SK-N-SH treated with all-trans-retinoic acid at 6 μM for 48 hours (cell line): ENCODE measurements at regions not wholly inside any gene's neighbourhood (a gene's known extent, or its start where the extent isn't known, plus 50 kb on each side); places are given as distances from the start of the nearest gene placed in this dataset.

Experiments
- ATAC-seq: fragments of 200-7000 bp; cut with Tn5 transposase; 3 replicates; pipeline ENCODE4 v1.9.1; 2020; ENCODE audit warnings: mild to moderate bottlenecking, moderate library complexity
- BACH2 ChIP-seq: fragments of 250-450 bp; sonication (Bioruptor Pico); IDR thresholded peaks from 2 replicates; pipeline ENCODE4 v1.9.0; 2021; ENCODE audit warnings: mild to moderate bottlenecking, borderline replicate concordance
- CSDC2 ChIP-seq: fragments of 250-450 bp; sonication (Bioruptor Pico); IDR thresholded peaks from 2 replicates; pipeline ENCODE4 v1.5.0; 2020; ENCODE audit warnings: mild to moderate bottlenecking, moderate library complexity
- ESRRG ChIP-seq: fragments of 250-450 bp; sonication (Bioruptor Pico); IDR thresholded peaks from 2 replicates; pipeline ENCODE4 v1.6.1; 2021; ENCODE audit warnings: mild to moderate bottlenecking
- GLIS3 ChIP-seq: fragments of 250-450 bp; sonication (Bioruptor Pico); IDR thresholded peaks from 2 replicates; pipeline ENCODE4 v1.5.0; 2020; ENCODE audit warnings: mild to moderate bottlenecking, moderate library complexity
- ISL1 ChIP-seq: fragments of 250-450 bp; sonication (Bioruptor Pico); IDR thresholded peaks from 2 replicates; pipeline ENCODE4 v2.1.2; 2022; ENCODE audit warnings: mild to moderate bottlenecking, moderate library complexity
- OSR1 ChIP-seq: fragments of 250-450 bp; sonication (Bioruptor Pico); IDR thresholded peaks from 2 replicates; pipeline ENCODE4 v1.8.0; 2022; ENCODE audit warnings: moderate library complexity, mild to moderate bottlenecking, inconsistent platforms
- PPARA ChIP-seq: fragments of 250-450 bp; sonication (Bioruptor Pico); IDR thresholded peaks from 2 replicates; pipeline ENCODE4 v1.5.0; 2020; ENCODE audit warnings: mild to moderate bottlenecking, borderline replicate concordance
- RARB ChIP-seq: fragments of 250-450 bp; sonication (Bioruptor Pico); IDR thresholded peaks from 2 replicates; pipeline ENCODE4 v1.8.0; 2021; ENCODE audit warnings: mild to moderate bottlenecking, moderate library complexity
- SNAI2 ChIP-seq: fragments of 250-450 bp; sonication (Bioruptor Pico); IDR thresholded peaks from 2 replicates; pipeline ENCODE4 v1.5.0; 2020; ENCODE audit warnings: mild to moderate bottlenecking, moderate library complexity
- TCF4 ChIP-seq: fragments of 250-450 bp; sonication (Bioruptor Pico); IDR thresholded peaks from 2 replicates; pipeline ENCODE4 v1.8.0; 2021; ENCODE audit warnings: mild to moderate bottlenecking, moderate library complexity, borderline replicate concordance
- TOX ChIP-seq: fragments of 250-450 bp; sonication (Bioruptor Pico); IDR thresholded peaks from 2 replicates; pipeline ENCODE4 v1.8.0; 2021; ENCODE audit warnings: mild to moderate bottlenecking, moderate library complexity, borderline replicate concordance
- ZC3H10 ChIP-seq: fragments of 250-450 bp; sonication (Bioruptor Pico); IDR thresholded peaks from 2 replicates; pipeline ENCODE4 v1.5.1; 2021; ENCODE audit warnings: mild to moderate bottlenecking, moderate library complexity
- ZFP3 ChIP-seq: fragments of 250-450 bp; sonication (Bioruptor Pico); IDR thresholded peaks from 2 replicates; pipeline ENCODE4 v1.5.0; 2020; ENCODE audit warnings: mild to moderate bottlenecking, moderate library complexity
- ZFP30 ChIP-seq: fragments of 450-650 bp; formaldehyde crosslinking; IDR thresholded peaks from 2 replicates; pipeline ENCODE4 v1.5.0; 2022; ENCODE audit warnings: mild to moderate bottlenecking, moderate library complexity
- ZNF565 ChIP-seq: fragments of 450-650 bp; formaldehyde crosslinking; conservative IDR thresholded peaks from 2 replicates; pipeline ENCODE4 v1.5.0; 2020; ENCODE audit warnings: low read depth, mild to moderate bottlenecking, moderate library complexity
- ZNF70 ChIP-seq: fragments of 450-650 bp; formaldehyde crosslinking; IDR thresholded peaks from 2 replicates; pipeline ENCODE4 v1.5.0; 2020; ENCODE audit warnings: mild to moderate bottlenecking, moderate library complexity
- TF ChIP-seq, protein P1 (sequence below): fragments of 250-450 bp; sonication (Bioruptor Pico); IDR thresholded peaks from 2 replicates; pipeline ENCODE4 v1.8.0; 2020; ENCODE audit warnings: mild to moderate bottlenecking, moderate library complexity, borderline replicate concordance
- TF ChIP-seq, protein P2 (sequence below): fragments of 250-450 bp; sonication (Bioruptor Pico); IDR thresholded peaks from 2 replicates; pipeline ENCODE4 v1.8.0; 2021; ENCODE audit warnings: low read depth, mild to moderate bottlenecking, moderate library complexity, borderline replicate concordance
- TF ChIP-seq, protein P3 (sequence below): fragments of 250-450 bp; sonication (Bioruptor Pico); IDR thresholded peaks from 2 replicates; pipeline ENCODE4 v1.5.1; 2020; ENCODE audit warnings: low read depth, mild to moderate bottlenecking, moderate library complexity
- TF ChIP-seq, protein P4 (sequence below): fragments of 250-450 bp; sonication (Bioruptor Pico); IDR thresholded peaks from 2 replicates; pipeline ENCODE4 v1.5.0; 2020; ENCODE audit warnings: mild to moderate bottlenecking, moderate library complexity

DNA sequence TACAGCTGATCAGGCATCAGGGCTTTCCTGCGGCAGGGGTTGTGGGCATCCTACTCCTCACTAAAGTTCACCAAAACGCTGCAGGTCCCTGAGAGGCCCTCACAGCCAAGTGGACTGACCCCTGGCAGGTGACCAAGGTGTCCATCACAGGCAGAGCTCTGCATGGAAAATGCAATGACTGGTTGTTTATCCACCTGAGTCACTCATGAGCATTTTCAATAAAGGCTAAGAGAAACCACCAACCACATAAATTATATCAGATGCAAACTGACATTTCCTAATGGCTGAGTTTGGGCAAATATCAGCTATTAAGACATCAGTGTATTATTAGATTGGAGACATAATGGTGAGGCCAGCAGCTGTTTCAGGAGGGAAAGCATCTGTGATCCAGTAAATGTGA, 152.7 kb upstream of the SYNDIG1 start:
- ATAC-seq, result no peak
- TF ChIP-seq, protein P1, sequence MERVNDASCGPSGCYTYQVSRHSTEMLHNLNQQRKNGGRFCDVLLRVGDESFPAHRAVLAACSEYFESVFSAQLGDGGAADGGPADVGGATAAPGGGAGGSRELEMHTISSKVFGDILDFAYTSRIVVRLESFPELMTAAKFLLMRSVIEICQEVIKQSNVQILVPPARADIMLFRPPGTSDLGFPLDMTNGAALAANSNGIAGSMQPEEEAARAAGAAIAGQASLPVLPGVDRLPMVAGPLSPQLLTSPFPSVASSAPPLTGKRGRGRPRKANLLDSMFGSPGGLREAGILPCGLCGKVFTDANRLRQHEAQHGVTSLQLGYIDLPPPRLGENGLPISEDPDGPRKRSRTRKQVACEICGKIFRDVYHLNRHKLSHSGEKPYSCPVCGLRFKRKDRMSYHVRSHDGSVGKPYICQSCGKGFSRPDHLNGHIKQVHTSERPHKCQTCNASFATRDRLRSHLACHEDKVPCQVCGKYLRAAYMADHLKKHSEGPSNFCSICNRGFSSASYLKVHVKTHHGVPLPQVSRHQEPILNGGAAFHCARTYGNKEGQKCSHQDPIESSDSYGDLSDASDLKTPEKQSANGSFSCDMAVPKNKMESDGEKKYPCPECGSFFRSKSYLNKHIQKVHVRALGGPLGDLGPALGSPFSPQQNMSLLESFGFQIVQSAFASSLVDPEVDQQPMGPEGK (CRISPR knock-in tag), result no peak
- TF ChIP-seq, protein P2, sequence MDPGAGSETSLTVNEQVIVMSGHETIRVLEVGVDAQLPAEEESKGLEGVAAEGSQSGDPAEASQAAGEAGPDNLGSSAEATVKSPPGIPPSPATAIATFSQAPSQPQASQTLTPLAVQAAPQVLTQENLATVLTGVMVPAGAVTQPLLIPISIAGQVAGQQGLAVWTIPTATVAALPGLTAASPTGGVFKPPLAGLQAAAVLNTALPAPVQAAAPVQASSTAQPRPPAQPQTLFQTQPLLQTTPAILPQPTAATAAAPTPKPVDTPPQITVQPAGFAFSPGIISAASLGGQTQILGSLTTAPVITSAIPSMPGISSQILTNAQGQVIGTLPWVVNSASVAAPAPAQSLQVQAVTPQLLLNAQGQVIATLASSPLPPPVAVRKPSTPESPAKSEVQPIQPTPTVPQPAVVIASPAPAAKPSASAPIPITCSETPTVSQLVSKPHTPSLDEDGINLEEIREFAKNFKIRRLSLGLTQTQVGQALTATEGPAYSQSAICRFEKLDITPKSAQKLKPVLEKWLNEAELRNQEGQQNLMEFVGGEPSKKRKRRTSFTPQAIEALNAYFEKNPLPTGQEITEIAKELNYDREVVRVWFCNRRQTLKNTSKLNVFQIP (CRISPR knock-in tag), result no peak
- TF ChIP-seq ESRRG (CRISPR knock-in tag), result no peak
- TF ChIP-seq, all 23 proteins: peak for 0

DNA sequence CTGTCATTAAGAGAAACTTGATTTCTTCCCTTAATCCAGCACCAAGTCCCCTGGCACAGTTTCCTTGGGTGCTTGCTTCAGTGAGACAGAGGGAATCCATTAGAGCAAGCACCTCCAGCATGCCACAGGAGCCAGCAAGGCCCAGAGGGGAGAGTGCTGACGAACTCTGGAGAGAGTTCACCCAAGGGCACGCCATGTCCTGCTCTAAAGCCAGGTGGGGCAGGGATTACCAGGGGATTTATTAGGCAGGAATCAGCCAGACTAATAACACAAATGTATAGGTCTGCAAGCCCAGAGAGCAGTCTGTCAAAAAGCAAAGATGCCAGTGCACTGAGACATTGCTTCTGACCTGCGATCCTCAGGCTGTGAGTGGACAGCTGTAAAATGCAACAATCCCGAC, 155.4 kb upstream of the SYNDIG1 start:
- TF ChIP-seq ESRRG (CRISPR knock-in tag) (no peak), ZNF70 (CRISPR knock-in tag) (no peak), PPARA (no peak), GLIS3 (no peak), ZFP30 (no peak), BACH2 (CRISPR knock-in tag) (no peak), SNAI2 (CRISPR knock-in tag) (no peak), ZC3H10 (CRISPR knock-in tag) (no peak), ZNF565 (CRISPR knock-in tag) (no peak), TOX (CRISPR knock-in tag) (no peak), TCF4 (CRISPR knock-in tag) (no peak), ISL1 (CRISPR knock-in tag) (no peak)
- TF ChIP-seq, protein P3, sequence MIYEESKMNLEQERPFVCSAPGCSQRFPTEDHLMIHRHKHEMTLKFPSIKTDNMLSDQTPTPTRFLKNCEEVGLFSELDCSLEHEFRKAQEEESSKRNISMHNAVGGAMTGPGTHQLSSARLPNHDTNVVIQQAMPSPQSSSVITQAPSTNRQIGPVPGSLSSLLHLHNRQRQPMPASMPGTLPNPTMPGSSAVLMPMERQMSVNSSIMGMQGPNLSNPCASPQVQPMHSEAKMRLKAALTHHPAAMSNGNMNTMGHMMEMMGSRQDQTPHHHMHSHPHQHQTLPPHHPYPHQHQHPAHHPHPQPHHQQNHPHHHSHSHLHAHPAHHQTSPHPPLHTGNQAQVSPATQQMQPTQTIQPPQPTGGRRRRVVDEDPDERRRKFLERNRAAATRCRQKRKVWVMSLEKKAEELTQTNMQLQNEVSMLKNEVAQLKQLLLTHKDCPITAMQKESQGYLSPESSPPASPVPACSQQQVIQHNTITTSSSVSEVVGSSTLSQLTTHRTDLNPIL (CRISPR knock-in tag), result no peak
- TF ChIP-seq, protein P1 (CRISPR knock-in tag), result no peak
- TF ChIP-seq, protein P4, sequence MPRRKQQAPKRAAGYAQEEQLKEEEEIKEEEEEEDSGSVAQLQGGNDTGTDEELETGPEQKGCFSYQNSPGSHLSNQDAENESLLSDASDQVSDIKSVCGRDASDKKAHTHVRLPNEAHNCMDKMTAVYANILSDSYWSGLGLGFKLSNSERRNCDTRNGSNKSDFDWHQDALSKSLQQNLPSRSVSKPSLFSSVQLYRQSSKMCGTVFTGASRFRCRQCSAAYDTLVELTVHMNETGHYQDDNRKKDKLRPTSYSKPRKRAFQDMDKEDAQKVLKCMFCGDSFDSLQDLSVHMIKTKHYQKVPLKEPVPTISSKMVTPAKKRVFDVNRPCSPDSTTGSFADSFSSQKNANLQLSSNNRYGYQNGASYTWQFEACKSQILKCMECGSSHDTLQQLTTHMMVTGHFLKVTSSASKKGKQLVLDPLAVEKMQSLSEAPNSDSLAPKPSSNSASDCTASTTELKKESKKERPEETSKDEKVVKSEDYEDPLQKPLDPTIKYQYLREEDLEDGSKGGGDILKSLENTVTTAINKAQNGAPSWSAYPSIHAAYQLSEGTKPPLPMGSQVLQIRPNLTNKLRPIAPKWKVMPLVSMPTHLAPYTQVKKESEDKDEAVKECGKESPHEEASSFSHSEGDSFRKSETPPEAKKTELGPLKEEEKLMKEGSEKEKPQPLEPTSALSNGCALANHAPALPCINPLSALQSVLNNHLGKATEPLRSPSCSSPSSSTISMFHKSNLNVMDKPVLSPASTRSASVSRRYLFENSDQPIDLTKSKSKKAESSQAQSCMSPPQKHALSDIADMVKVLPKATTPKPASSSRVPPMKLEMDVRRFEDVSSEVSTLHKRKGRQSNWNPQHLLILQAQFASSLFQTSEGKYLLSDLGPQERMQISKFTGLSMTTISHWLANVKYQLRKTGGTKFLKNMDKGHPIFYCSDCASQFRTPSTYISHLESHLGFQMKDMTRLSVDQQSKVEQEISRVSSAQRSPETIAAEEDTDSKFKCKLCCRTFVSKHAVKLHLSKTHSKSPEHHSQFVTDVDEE (CRISPR knock-in tag), result no peak

DNA sequence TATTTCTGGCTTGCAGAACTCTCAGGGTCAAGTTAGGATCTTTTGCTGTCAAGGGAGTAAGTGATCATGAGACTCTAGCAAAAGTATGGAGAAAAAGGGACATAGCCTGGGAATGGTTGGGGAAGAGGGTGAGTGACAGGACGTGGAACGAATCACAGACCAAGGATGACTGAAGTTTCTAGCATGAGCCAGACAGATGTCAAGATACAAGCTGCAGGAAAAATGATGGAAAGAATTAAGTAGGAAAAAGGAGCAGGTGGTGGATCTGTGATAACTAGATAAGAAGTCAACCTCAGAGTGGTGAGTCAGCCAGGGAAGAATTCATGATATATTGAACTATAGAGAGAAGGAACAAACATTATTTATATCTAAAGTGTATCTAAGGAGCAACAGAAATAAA, 159.8 kb upstream of the SYNDIG1 start:
- TF ChIP-seq ZNF70 (CRISPR knock-in tag) (no peak), TOX (CRISPR knock-in tag) (no peak), RARB (no peak), OSR1 (no peak), ZFP30 (no peak), ZNF565 (CRISPR knock-in tag) (no peak), CSDC2 (CRISPR knock-in tag) (no peak), ZFP3 (CRISPR knock-in tag) (no peak), ZC3H10 (CRISPR knock-in tag) (no peak)
- TF ChIP-seq, protein P1 (CRISPR knock-in tag), result no peak
- TF ChIP-seq, protein P4 (CRISPR knock-in tag), result no peak
- TF ChIP-seq, protein P2 (CRISPR knock-in tag), result no peak

More for the DNA sequence above, 155.4 kb upstream of the SYNDIG1 start:
- ATAC-seq, result no peak

More for the DNA sequence above, 159.8 kb upstream of the SYNDIG1 start:
- no peak for ATAC-seq
